ENCODE measurements at regions not wholly inside any gene's neighbourhood (a gene's known extent, or its start where the extent isn't known, plus 50 kb on each side); places are given as distances from the start of the nearest gene placed in this dataset.

- no peak overlapping the region for H3K9ac ChIP-seq (ENCODE audit: low read length)
- H3K9me2 ChIP-seq (ENCODE audit: low read depth, low read length): no peaks in the 10 kb centered on the region
- H3F3A ChIP-seq (ENCODE audit: insufficient read depth, low read length): no peaks in the 10 kb centered on the region
- no peak overlapping the region for H3K4me3 ChIP-seq (ENCODE audit: low read depth, low read length, poor library complexity, severe bottlenecking)
- H4K20me1 ChIP-seq (ENCODE audit: insufficient read depth, low read length): no peaks in the 10 kb centered on the region
- H3K4me1 ChIP-seq (ENCODE audit: insufficient read depth, low read length, severe bottlenecking): no peaks in the 10 kb centered on the region
- no peaks in the 10 kb centered on the region for H3K9me3 ChIP-seq (ENCODE audit: low read length)
- TF ChIP-seq CTCF (IDR thresholded peaks at IDR 0.05; ENCODE audit: low read length) (no peak), EZH2 (IDR thresholded peaks at IDR 0.05; ENCODE audit: borderline replicate concordance, low read length) (no peak)
- H3K79me2 ChIP-seq (ENCODE audit: insufficient read depth, low read length): no peaks in the 10 kb centered on the region
- no peak overlapping the region for H3K27ac ChIP-seq (ENCODE audit: low read depth, low read length, poor library complexity, severe bottlenecking)
- no peaks in the 10 kb centered on the region for H3K36me3 ChIP-seq (ENCODE audit: insufficient read depth, low read length)
- H3K4me2 ChIP-seq (ENCODE audit: low read length): no peak overlapping the region
- no peaks in the 10 kb centered on the region for H3K27me3 ChIP-seq (ENCODE audit: insufficient read depth, low read length)
- no peak overlapping the region for H2AFZ ChIP-seq (ENCODE audit: low read length)
These were observed 240.1 kb downstream of the IRS1 start for GRCh38 chr2:226559536-226559935.

- H3K79me2 ChIP-seq (ENCODE audit: insufficient read depth, low read length): no peaks in the 10 kb centered on the region
- no peak overlapping the region for H3K4me2 ChIP-seq (ENCODE audit: low read length)
- H3K36me3 ChIP-seq (ENCODE audit: insufficient read depth, low read length): no peaks in the 10 kb centered on the region
- H3K27ac ChIP-seq (ENCODE audit: low read depth, low read length, poor library complexity, severe bottlenecking): no peak overlapping the region
- H3K4me3 ChIP-seq (ENCODE audit: low read depth, low read length, poor library complexity, severe bottlenecking): no peak overlapping the region
- TF ChIP-seq EZH2 (IDR thresholded peaks at IDR 0.05; ENCODE audit: borderline replicate concordance, low read length): no peak
- no peak for TF ChIP-seq CTCF (IDR thresholded peaks at IDR 0.05; ENCODE audit: low read length)
- no peaks in the 10 kb centered on the region for H3K9me3 ChIP-seq (ENCODE audit: low read length)
- H3F3A ChIP-seq (ENCODE audit: insufficient read depth, low read length): no peaks in the 10 kb centered on the region
- H3K9me2 ChIP-seq (ENCODE audit: low read depth, low read length): no peaks in the 10 kb centered on the region
- H2AFZ ChIP-seq (ENCODE audit: low read length): no peak overlapping the region
- no peaks in the 10 kb centered on the region for H4K20me1 ChIP-seq (ENCODE audit: insufficient read depth, low read length)
- no peaks in the 10 kb centered on the region for H3K27me3 ChIP-seq (ENCODE audit: insufficient read depth, low read length)
- no peaks in the 10 kb centered on the region for H3K4me1 ChIP-seq (ENCODE audit: insufficient read depth, low read length, severe bottlenecking)
- H3K9ac ChIP-seq (ENCODE audit: low read length): no peak overlapping the region
These were observed 241.2 kb downstream of the IRS1 start for GRCh38 chr2:226558418-226558817.

- no peaks in the 10 kb centered on the region for H3F3A ChIP-seq (ENCODE audit: insufficient read depth, low read length)
- H2AFZ ChIP-seq (ENCODE audit: low read length): no peak overlapping the region
- no peaks in the 10 kb centered on the region for H3K4me1 ChIP-seq (ENCODE audit: insufficient read depth, low read length, severe bottlenecking)
- H4K20me1 ChIP-seq (ENCODE audit: insufficient read depth, low read length): no peaks in the 10 kb centered on the region
- H3K4me2 ChIP-seq (ENCODE audit: low read length): no peak overlapping the region
- H3K27ac ChIP-seq (ENCODE audit: low read depth, low read length, poor library complexity, severe bottlenecking): no peak overlapping the region
- H3K4me3 ChIP-seq (ENCODE audit: low read depth, low read length, poor library complexity, severe bottlenecking): no peak overlapping the region
- no peaks in the 10 kb centered on the region for H3K79me2 ChIP-seq (ENCODE audit: insufficient read depth, low read length)
- no peak overlapping the region for H3K9ac ChIP-seq (ENCODE audit: low read length)
- H3K27me3 ChIP-seq (ENCODE audit: insufficient read depth, low read length): no peaks in the 10 kb centered on the region
- H3K9me2 ChIP-seq (ENCODE audit: low read depth, low read length): no peaks in the 10 kb centered on the region
- TF ChIP-seq CTCF (IDR thresholded peaks at IDR 0.05; ENCODE audit: low read length): no peak
- no peak for TF ChIP-seq EZH2 (IDR thresholded peaks at IDR 0.05; ENCODE audit: borderline replicate concordance, low read length)
- no peaks in the 10 kb centered on the region for H3K9me3 ChIP-seq (ENCODE audit: low read length)
- H3K36me3 ChIP-seq (ENCODE audit: insufficient read depth, low read length): no peaks in the 10 kb centered on the region
These were observed 243.6 kb downstream of the IRS1 start for GRCh38 chr2:226556050-226556449.

Data from OCI-LY1 (cell line).